Panc1 (cell line): ENCODE measurements at regions not wholly inside any gene's neighbourhood (a gene's known extent, or its start where the extent isn't known, plus 50 kb on each side); places are given as distances from the start of the nearest gene placed in this dataset.

Source experiments
- ATAC-seq: fragments of 200-7000 bp; cut with Tn5 transposase; 2 replicates; pipeline ENCODE4 v1.9.1; 2020; ENCODE audit warnings: mild to moderate bottlenecking, moderate library complexity
- BruUV-seq: library from RNA; stranded (reverse); fragments of 400-500 nt; replicated peaks from 2 replicates; lab custom pipeline; 2021; lab: Mats Ljungman, UMichigan
- CTCF ChIA-PET: fragments of 300-600 bp; sonication (Branson Sonifier 250); formaldehyde crosslinking; loops from one replicate; lab custom pipeline; 2022; ENCODE audit warnings: antibody characterized with exemption; lab: Charles Lee
- POLR2A ChIA-PET: fragments of 300-600 bp; sonication (Branson Sonifier 250); formaldehyde crosslinking; loops from one replicate; lab custom pipeline; 2022; ENCODE audit warnings: antibody characterized with exemption; lab: Charles Lee
- DNase-seq: peaks from one replicate; pipeline ENCODE4 v3.0.0-alpha.2; 2010; ENCODE audit warnings: low read depth, low spot score
- H3K27ac ChIP-seq: 2 replicates; pipeline ENCODE4 v1.5.1; 2011; ENCODE audit warnings: mild to moderate bottlenecking, low read length, inconsistent platforms
- H3K27me3 ChIP-seq: fragments of 200-500 bp; sonication (Bioruptor generic); 2 replicates; pipeline ENCODE4 v1.6.0; 2014; ENCODE audit warnings: low read length, inconsistent platforms; ENCODE audit not compliant: control insufficient read depth, insufficient read depth
- H3K36me3 ChIP-seq: fragments of 200-500 bp; sonication (Bioruptor generic); 2 replicates; pipeline ENCODE4 v1.5.1; 2014; ENCODE audit warnings: inconsistent platforms, mild to moderate bottlenecking, low read length, moderate library complexity; ENCODE audit not compliant: control insufficient read depth, insufficient read depth
- H3K4me1 ChIP-seq: 2 replicates; pipeline ENCODE4 v1.5.1; 2011; ENCODE audit warnings: inconsistent platforms, mild to moderate bottlenecking, low read length, moderate library complexity; ENCODE audit not compliant: control insufficient read depth, insufficient read depth
- H3K4me3 ChIP-seq, 2 experiments: 2 replicates each; pipeline ENCODE4 v1.5.1; 2011 to 2012; ENCODE audit warnings: low read depth in 2 of 2, low read length in 2 of 2, mild to moderate bottlenecking in 2 of 2, inconsistent platforms in 1 of 2, moderate library complexity in 1 of 2
- H3K9me3 ChIP-seq: fragments of 200-500 bp; sonication (Bioruptor generic); 2 replicates; pipeline ENCODE4 v1.5.1; 2014; ENCODE audit warnings: low read depth, mild to moderate bottlenecking, inconsistent platforms, low read length, moderate library complexity; ENCODE audit not compliant: control insufficient read depth, insufficient read depth
- CTCF ChIP-seq: fragments of 450-650 bp; IDR thresholded peaks from 2 replicates; pipeline ENCODE4 v1.5.1; 2017; ENCODE audit warnings: mild to moderate bottlenecking
- POLR2AphosphoS5 ChIP-seq: IDR thresholded peaks from 2 replicates; pipeline ENCODE4 v1.6.1; 2012; ENCODE audit warnings: mild to moderate bottlenecking, low read depth, low read length, moderate library complexity
- REST ChIP-seq, 2 experiments: IDR thresholded peaks; 2 replicates each; pipeline ENCODE4 v1.6.1; 2011 to 2012; ENCODE audit warnings: low read depth in 2 of 2, control low read depth in 1 of 2, low read length in 1 of 2, mild to moderate bottlenecking in 1 of 2, moderate library complexity in 1 of 2; ENCODE audit not compliant: insufficient read depth in 1 of 2
- SIN3A ChIP-seq: IDR thresholded peaks from 2 replicates; pipeline ENCODE4 v1.6.1; 2012; ENCODE audit warnings: low read depth, mild to moderate bottlenecking, low read length, moderate library complexity, borderline replicate concordance; ENCODE audit not compliant: insufficient read depth
- TCF7L2 ChIP-seq: IDR thresholded peaks from 2 replicates; pipeline ENCODE4 v1.6.1; 2011; ENCODE audit warnings: mild to moderate bottlenecking, low read depth, low read length, inconsistent platforms
- in situ Hi-C: cut with HindIII; loops from 2 replicates; pipeline ENCODE4 v1.10.0; 2016; ENCODE audit warnings: low sequenced_read_pairs, low pct_unique_long_range_greater_than_20kb
- intact Hi-C: fragments of 100-400 bp; cut with micrococcal nuclease; formaldehyde crosslinking; loops from one replicate; pipeline ENCODE4 v1.10.0; 2022; ENCODE audit not compliant: unreplicated experiment

- Histone ChIP-seq H3K36me3 (no peaks in the 10 kb centered on the region), H3K4me1 (no peaks in the 10 kb centered on the region), H3K27ac (no peak overlapping the region), H3K9me3 (no peaks in the 10 kb centered on the region; the same call in 1 of the 2 replicates), H3K27me3 (no peaks in the 10 kb centered on the region), H3K4me3 (no peak overlapping the region)
- TF ChIP-seq REST (IDR thresholded peaks at IDR 0.05; ENCODE audit: insufficient read depth in 1 of 2, low read depth in 2 of 2, low read length in 1 of 2) (no peak), SIN3A (no peak)
- no TSS peak for BruUV-seq
- intact Hi-C loops (no loop called here), in situ Hi-C loops (no loop called here)
- ATAC-seq (no peak), DNase-seq (no peak)
- ChIA-PET POLR2A (no interaction called here), CTCF (no interaction called here)
These were observed 437.8 kb downstream of the RFC3 start for GRCh38 chr13:34255711-34256110.

DNA sequence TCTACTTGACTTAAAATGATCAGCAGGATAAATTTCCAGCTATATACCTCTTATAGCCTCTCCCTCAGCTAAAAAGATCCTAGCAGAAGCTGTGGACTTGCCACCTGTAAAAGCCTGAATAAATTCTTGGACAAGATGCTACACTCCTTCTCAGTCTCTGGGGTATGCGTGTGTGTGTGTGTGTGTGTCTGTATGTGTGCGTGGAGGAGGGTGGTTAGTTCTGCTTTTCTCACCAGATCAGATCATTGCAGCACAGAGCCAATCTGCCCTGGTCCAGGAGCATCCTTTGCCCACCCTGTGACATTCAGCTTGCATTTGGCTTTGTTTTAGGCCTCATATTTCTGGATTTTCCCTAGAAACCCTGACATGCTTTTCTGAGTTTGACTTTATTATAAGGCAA lies 438.3 kb downstream of the RFC3 start:
- Histone ChIP-seq H3K27ac (no peak overlapping the region), H3K27me3 (no peaks in the 10 kb centered on the region), H3K36me3 (no peaks in the 10 kb centered on the region), H3K4me3 (no peak overlapping the region), H3K4me1 (no peaks in the 10 kb centered on the region), H3K9me3 (no peaks in the 10 kb centered on the region; the same call in 1 of the 2 replicates)
- ChIA-PET POLR2A (no interaction called here), CTCF (no interaction called here)
- in situ Hi-C loops (no loop called here), intact Hi-C loops (no loop called here)
- no TSS peak for BruUV-seq
- ATAC-seq (no peak), DNase-seq (no peak)
- TF ChIP-seq POLR2AphosphoS5, result no peak

DNA sequence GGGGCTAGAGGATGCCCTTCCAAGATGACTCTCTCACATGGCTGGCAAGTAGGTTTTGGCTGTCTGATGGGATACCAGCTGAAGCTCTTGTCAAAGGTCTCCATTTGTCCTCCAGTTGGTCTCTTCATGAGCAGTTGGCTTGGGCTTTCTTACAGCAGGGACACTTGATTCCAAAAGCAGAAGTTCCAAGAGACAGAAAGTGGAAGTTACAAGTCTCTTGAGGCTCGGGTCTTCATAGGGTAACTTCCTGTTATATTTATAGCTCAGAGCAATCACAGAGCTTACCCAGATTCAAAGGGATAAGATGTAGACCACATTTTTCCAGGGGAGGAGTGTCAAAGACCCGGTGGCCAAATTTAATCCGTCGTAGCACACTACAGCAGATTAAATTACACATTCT lies 440.0 kb downstream of the RFC3 start:
- Histone ChIP-seq H3K9me3 (no peaks in the 10 kb centered on the region; the same call in 1 of the 2 replicates), H3K4me3 (no peak overlapping the region), H3K27me3 (no peaks in the 10 kb centered on the region), H3K27ac (no peak overlapping the region), H3K4me1 (no peaks in the 10 kb centered on the region), H3K36me3 (no peaks in the 10 kb centered on the region)
- in situ Hi-C loops (no loop called here), intact Hi-C loops (no loop called here)
- no TSS peak for BruUV-seq
- CTCF ChIA-PET, result interaction anchor here (0.6 kb wide), 1 partner anchor 266 kb away, joined by 4 read pairs; no protein-coding TSS in a partner anchor
- no peak for DNase-seq
- TF ChIP-seq TCF7L2, result no peak
- TF ChIP-seq REST (IDR thresholded peaks at IDR 0.05; ENCODE audit: insufficient read depth in 1 of 2, low read depth in 2 of 2, low read length in 1 of 2), result no peak
- TF ChIP-seq SIN3A, result no peak
- no peak for TF ChIP-seq POLR2AphosphoS5
- TF ChIP-seq CTCF, result no peak
- POLR2A ChIA-PET, result no interaction called here
- ATAC-seq, result no peak
